Upper lobe of left lung (tissue), 6 donors: ENCODE measurements at regions not wholly inside any gene's neighbourhood (a gene's known extent, or its start where the extent isn't known, plus 50 kb on each side); places are given as distances from the start of the nearest gene placed in this dataset.
A peak's percentile ranks its signal among the peaks of the same experiment; 100 is the strongest.

Source experiments
- ATAC-seq, 2 donors: fragments of 200-7000 bp; cut with Tn5 transposase; one replicate each; pipeline ENCODE4 v1.9.1; 2022; ENCODE audit warnings: mild to moderate bottlenecking in 2 of 2, moderate library complexity in 2 of 2; ENCODE audit not compliant: low FRiP score in 2 of 2
- DNase-seq, 2 donors: peaks; one replicate each; pipeline ENCODE4 v3.0.0-alpha.2; 2019 to 2020
- H3K27ac ChIP-seq, 4 donors: fragments of 200-600 bp; sonication (generic); one replicate each; pipeline ENCODE4 v1.5.1; 2016 to 2019
- H3K27me3 ChIP-seq, 4 donors: fragments of 200-600 bp; sonication (generic); one replicate each; pipeline ENCODE4 v1.5.1; 2017 to 2019
- H3K36me3 ChIP-seq, 4 donors: fragments of 200-600 bp; sonication (generic); one replicate each; pipeline ENCODE4 v1.5.1; 2016 to 2019
- H3K4me1 ChIP-seq, 4 donors: fragments of 200-600 bp; sonication (generic); one replicate each; pipeline ENCODE4 v1.5.1; 2018 to 2019
- H3K4me3 ChIP-seq, 4 donors: fragments of 200-600 bp; sonication (generic); one replicate each; pipeline ENCODE4 v1.5.1; 2017 to 2019; ENCODE audit warnings: mild to moderate bottlenecking in 2 of 4, moderate library complexity in 1 of 4
- H3K9me3 ChIP-seq, 4 donors: fragments of 200-600 bp; sonication (generic); one replicate each; pipeline ENCODE4 v1.5.1; 2018 to 2019
- CTCF ChIP-seq, 6 experiments: fragments of 450-650 bp in 4 of 6; fragments of 200-600 bp in 2 of 6; sonication (generic) in 2 of 6; IDR thresholded peaks; one replicate each; pipeline ENCODE4 v1.5.1; 2016 to 2019; ENCODE audit warnings: antibody characterized with exemption in 6 of 6
- EP300 ChIP-seq, 4 donors: sonication (generic); formaldehyde crosslinking; IDR thresholded peaks; one replicate each; pipeline ENCODE4 v1.5.1; 2017; ENCODE audit warnings: antibody characterized with exemption in 4 of 4, control low read depth in 2 of 4
- POLR2A ChIP-seq, 4 donors: fragments of 450-650 bp; IDR thresholded peaks; one replicate each; pipeline ENCODE4 v1.5.1; 2016 to 2017; ENCODE audit warnings: antibody characterized with exemption in 4 of 4, mild to moderate bottlenecking in 2 of 4
- POLR2AphosphoS5 ChIP-seq, 2 donors: sonication (generic); formaldehyde crosslinking; IDR thresholded peaks; one replicate each; pipeline ENCODE4 v1.5.1; 2017; ENCODE audit warnings: antibody characterized with exemption in 2 of 2
- WGBS, 2 donors: methylation state at CpG; one replicate each; pipeline ENCODE4 v1.1.5; 2017 to 2018; 5-methylcytosine and 5-hydroxymethylcytosine counted together
- donor health status: DM: no; HTN: no; CAD: no; lungs with moderate emphysema.
- donor health status: DM: no; HTN: yes; CAD: no; lungs with severe emphysema.

GRCh38 chr4:179867300-179867878, 2375.8 kb upstream of the TENM3 start:
- 26 to 31% methylated on average over 4 to 6 of the region's 6 CpGs for WGBS, 2 donors
- Histone ChIP-seq H3K36me3 (no peaks in the 10 kb centered on the region), H3K9me3 (no peaks in the 10 kb centered on the region), H3K4me1 (no peaks in the 10 kb centered on the region), H3K27me3 (no peaks in the 10 kb centered on the region), H3K4me3 (no peak overlapping the region), H3K27ac (no peak overlapping the region)
- TF ChIP-seq POLR2A (IDR thresholded peaks at IDR 0.05) (no peak), POLR2AphosphoS5 (IDR thresholded peaks at IDR 0.05) (no peak), CTCF (IDR thresholded peaks at IDR 0.05) (peak; percentile 11 to 45 (median 40)), EP300 (IDR thresholded peaks at IDR 0.05) (no peak)
- peak; percentile 52 to 55 for ATAC-seq
- peak in 1 of 2 donors; percentile 32 for DNase-seq

- no peaks in the 10 kb centered on the region for H3K36me3 ChIP-seq
- no peaks in the 10 kb centered on the region for H3K4me1 ChIP-seq
- no peak overlapping the region for H3K4me3 ChIP-seq
- H3K9me3 ChIP-seq, result no peaks in the 10 kb centered on the region
- no peaks in the 10 kb centered on the region for H3K27me3 ChIP-seq
- TF ChIP-seq EP300 (IDR thresholded peaks at IDR 0.05) (no peak), CTCF (IDR thresholded peaks at IDR 0.05) (no peak), POLR2A (IDR thresholded peaks at IDR 0.05) (no peak), POLR2AphosphoS5 (IDR thresholded peaks at IDR 0.05) (no peak)
- no peak overlapping the region for H3K27ac ChIP-seq
- DNase-seq, result no peak
- whole genome bisulfite sequencing, 2 donors, result 59 to 88% methylated on average over 1 of the region's 1 CpG
- ATAC-seq, result no peak
These were observed 2371.5 kb upstream of the TENM3 start for GRCh38 chr4:179871726-179872125.

- no peaks in the 10 kb centered on the region for H3K4me1 ChIP-seq
- H3K27me3 ChIP-seq, result no peaks in the 10 kb centered on the region
- H3K9me3 ChIP-seq, result no peaks in the 10 kb centered on the region
- DNase-seq, result no peak
- no peak for ATAC-seq
- 41 to 57% methylated on average over 3 of the region's 3 CpGs for WGBS, 2 donors
- no peaks in the 10 kb centered on the region for H3K36me3 ChIP-seq
- H3K4me3 ChIP-seq, result no peak overlapping the region
- H3K27ac ChIP-seq, result no peak overlapping the region
- TF ChIP-seq EP300 (IDR thresholded peaks at IDR 0.05), result no peak
- no peak for TF ChIP-seq POLR2A (IDR thresholded peaks at IDR 0.05)
- TF ChIP-seq CTCF (IDR thresholded peaks at IDR 0.05), result no peak
- TF ChIP-seq POLR2AphosphoS5 (IDR thresholded peaks at IDR 0.05), result no peak
These were observed 2370.4 kb upstream of the TENM3 start for GRCh38 chr4:179872755-179873154.

- H3K36me3 ChIP-seq, result no peaks in the 10 kb centered on the region
- WGBS, 2 donors, result 54 to 81% methylated on average over 2 to 3 of the region's 3 CpGs
- no peak for TF ChIP-seq POLR2AphosphoS5 (IDR thresholded peaks at IDR 0.05)
- TF ChIP-seq EP300 (IDR thresholded peaks at IDR 0.05), result no peak
- no peak for TF ChIP-seq POLR2A (IDR thresholded peaks at IDR 0.05)
- no peak for TF ChIP-seq CTCF (IDR thresholded peaks at IDR 0.05)
- no peak overlapping the region for H3K27ac ChIP-seq
- ATAC-seq (no peak), DNase-seq (no peak)
- H3K4me1 ChIP-seq, result no peaks in the 10 kb centered on the region
- no peaks in the 10 kb centered on the region for H3K9me3 ChIP-seq
- H3K4me3 ChIP-seq, result no peak overlapping the region
- no peaks in the 10 kb centered on the region for H3K27me3 ChIP-seq
These were observed 2362.4 kb upstream of the TENM3 start for GRCh38 chr4:179880756-179881155.

GRCh38 chr4:179894066-179894778, 2349.0 kb upstream of the TENM3 start:
- Histone ChIP-seq H3K36me3 (no peaks in the 10 kb centered on the region), H3K4me3 (no peak overlapping the region), H3K9me3 (no peaks in the 10 kb centered on the region), H3K4me1 (no peaks in the 10 kb centered on the region), H3K27me3 (no peaks in the 10 kb centered on the region), H3K27ac (no peak overlapping the region)
- no peak for ATAC-seq
- WGBS, 2 donors, result 78 to 82% methylated on average over 3 of the region's 3 CpGs
- TF ChIP-seq POLR2A (IDR thresholded peaks at IDR 0.05) (no peak), CTCF (IDR thresholded peaks at IDR 0.05) (no peak), POLR2AphosphoS5 (IDR thresholded peaks at IDR 0.05) (no peak), EP300 (IDR thresholded peaks at IDR 0.05) (no peak)
- DNase-seq, result no peak
